OCI-LY1 (cell line): ENCODE measurements at regions not wholly inside any gene's neighbourhood (a gene's known extent, or its start where the extent isn't known, plus 50 kb on each side); places are given as distances from the start of the nearest gene placed in this dataset.

Experiments used
- EZH2 ChIP-seq: fragments of 200-600 bp; sonication (generic), shearing (Covaris generic); IDR thresholded peaks from 2 replicates; pipeline ENCODE4 v1.8.0; 2017; ENCODE audit warnings: borderline replicate concordance, mixed run types, mild to moderate bottlenecking, antibody characterized with exemption, low read length, moderate library complexity, mixed read lengths
- TF ChIP-seq, protein P1 (sequence below): fragments of 200-600 bp; sonication (generic), shearing (Covaris generic); IDR thresholded peaks from 2 replicates; pipeline ENCODE4 v1.5.1; 2017; ENCODE audit warnings: mild to moderate bottlenecking, antibody characterized with exemption, low read length, moderate library complexity, mixed read lengths

DNA sequence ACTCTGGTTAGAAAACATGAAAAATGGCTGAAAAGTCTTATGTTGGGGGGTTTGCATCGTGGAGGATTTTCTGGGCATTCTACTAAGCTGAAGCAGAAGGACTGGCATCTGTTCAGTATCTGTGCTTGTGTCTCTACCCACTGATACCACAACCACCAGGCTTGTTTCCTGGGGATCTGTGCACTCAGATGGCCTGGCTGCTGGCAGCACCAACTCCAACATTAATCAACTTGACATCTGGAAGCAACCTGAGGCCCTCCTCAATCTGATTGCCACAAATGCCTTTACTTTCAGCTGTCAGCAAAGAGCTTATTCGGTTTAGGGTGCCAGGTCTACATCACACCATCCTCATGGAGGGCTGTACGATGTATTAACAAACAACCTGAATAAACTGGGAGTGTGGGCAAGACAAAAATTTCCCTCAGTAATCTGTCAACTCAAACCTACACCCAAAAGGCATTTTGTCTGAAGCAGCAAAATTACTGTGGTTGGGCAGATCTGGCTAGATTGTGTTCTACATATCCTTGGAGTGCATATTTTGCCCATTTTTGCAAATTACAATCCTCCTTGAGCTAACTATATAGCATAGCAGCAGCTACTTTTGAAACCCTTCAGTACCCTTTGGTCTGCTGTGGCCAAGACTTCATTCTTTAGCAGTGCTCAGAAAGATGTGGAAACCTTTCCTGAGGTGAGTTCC lies 74.6 kb downstream of the FOXD1 start:
- TF ChIP-seq, protein P1, sequence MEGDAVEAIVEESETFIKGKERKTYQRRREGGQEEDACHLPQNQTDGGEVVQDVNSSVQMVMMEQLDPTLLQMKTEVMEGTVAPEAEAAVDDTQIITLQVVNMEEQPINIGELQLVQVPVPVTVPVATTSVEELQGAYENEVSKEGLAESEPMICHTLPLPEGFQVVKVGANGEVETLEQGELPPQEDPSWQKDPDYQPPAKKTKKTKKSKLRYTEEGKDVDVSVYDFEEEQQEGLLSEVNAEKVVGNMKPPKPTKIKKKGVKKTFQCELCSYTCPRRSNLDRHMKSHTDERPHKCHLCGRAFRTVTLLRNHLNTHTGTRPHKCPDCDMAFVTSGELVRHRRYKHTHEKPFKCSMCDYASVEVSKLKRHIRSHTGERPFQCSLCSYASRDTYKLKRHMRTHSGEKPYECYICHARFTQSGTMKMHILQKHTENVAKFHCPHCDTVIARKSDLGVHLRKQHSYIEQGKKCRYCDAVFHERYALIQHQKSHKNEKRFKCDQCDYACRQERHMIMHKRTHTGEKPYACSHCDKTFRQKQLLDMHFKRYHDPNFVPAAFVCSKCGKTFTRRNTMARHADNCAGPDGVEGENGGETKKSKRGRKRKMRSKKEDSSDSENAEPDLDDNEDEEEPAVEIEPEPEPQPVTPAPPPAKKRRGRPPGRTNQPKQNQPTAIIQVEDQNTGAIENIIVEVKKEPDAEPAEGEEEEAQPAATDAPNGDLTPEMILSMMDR = no peak
- no peak for TF ChIP-seq EZH2
